GM20431 (cell line): ENCODE measurements at regions not wholly inside any gene's neighbourhood (a gene's known extent, or its start where the extent isn't known, plus 50 kb on each side); places are given as distances from the start of the nearest gene placed in this dataset.
"Not testable (repeated sequence)": the region's sequence is repeated elsewhere in the genome, so short reads cannot be mapped to it uniquely, and the experiment has no call there.

Experiments
- in situ Hi-C: fragments of 300-500 bp; cut with MseI, MboI; formaldehyde crosslinking; loops from one replicate; pipeline ENCODE4 v1.15.0; 2020; ENCODE audit warnings: low sequenced_read_pairs; ENCODE audit not compliant: unreplicated experiment

DNA sequence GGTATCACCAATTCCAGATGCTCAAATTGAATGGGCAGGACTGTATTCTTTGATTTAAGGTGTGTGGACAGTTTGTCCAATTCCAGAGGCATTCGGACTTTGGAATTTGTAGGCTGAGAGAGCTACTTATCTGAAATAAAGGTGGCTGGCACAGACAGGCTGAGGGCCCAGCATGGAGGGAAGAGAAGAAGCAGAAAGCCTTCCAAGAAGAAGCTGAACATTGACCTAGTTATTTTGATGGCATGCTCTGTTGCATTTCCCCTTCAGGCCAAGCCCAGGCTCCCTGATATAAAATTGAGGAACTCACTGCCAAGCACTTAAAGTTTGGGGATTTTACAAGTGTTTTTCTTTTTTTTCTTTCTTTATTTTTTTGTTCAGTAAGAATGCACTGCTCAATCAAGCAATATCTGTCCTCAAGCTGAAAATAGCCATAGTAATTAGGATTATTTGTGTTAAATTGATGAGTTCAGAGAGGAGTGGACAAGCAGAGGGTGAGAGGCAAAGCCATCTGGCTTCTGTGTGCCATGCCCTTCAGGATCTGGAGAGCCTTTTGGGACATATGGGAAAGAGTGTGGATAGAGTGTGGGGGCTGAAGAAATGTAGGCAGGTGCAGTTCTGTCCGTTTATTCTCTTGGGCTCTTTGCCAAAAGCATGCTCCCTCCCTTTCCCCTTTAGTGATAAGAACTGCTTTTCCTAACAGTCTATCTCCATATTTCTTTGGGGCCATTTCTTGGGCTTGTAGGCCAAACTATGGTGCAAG lies 148.9 kb downstream of the OXSM start:
- in situ Hi-C loops, result no loop called here

GRCh38 chr3:25940935-25941334 lies 151.0 kb downstream of the OXSM start:
- in situ Hi-C loops, result no loop called here

DNA sequence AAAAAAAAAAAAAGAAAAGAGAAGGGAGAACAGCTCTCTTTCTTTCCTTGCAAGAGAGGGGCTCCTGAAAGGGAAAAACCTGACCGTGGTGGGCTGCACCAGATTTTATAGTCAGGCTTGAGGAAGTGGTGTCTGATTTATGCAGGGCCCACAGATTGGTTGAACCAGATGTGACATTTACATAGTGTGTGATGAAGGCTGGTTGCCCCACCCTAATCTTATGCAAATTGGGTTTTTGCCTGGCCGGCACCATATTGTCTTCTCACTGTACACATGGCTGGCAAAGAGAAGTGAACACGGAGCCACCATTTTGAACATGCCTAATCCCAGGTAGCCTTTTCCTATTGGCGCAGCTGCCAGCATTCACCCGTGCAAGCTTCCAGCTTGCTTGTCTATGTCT lies 154.4 kb downstream of the OXSM start:
- in situ Hi-C loops, result no loop called here

DNA sequence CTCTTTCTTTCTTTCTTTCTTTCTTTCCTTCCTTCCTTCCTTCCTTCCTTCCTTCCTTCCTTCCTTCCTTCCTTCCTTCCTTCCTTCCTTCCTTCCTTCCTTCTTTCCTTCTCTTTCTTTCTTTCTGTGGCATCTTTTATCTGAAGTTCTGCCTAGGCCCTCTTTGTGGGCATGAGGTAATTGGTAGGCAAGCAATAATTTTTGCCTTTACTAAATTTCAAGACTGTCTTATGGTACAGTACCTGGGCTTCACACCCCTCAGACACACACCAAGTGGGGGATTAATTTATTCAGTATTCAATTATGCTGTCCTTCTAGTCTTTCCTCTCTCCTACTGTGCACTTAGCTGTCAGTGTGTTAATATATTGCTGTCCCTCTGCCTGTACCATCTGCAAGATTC lies 155.5 kb downstream of the OXSM start:
- in situ Hi-C loops, result no loop called here

DNA sequence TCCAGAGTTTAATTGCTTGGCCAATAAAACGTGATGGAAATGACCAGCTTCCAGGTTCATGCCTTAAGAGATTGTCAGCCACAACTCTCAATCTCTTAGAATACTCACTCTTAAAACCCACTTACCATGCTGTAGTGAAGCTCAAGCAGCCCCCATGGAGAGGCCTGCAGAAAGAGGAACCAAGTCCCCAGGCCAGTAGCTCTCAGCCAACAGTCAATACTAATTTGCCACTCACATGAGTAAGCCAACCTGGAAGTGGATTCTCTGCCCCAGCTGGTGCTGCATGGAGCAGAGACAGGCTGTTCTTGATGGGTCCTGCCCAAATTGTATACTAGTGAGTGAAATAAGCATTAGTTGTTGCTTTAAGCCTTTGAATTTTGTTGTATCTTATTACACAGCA lies 155.9 kb downstream of the OXSM start:
- in situ Hi-C loops, result no loop called here

DNA sequence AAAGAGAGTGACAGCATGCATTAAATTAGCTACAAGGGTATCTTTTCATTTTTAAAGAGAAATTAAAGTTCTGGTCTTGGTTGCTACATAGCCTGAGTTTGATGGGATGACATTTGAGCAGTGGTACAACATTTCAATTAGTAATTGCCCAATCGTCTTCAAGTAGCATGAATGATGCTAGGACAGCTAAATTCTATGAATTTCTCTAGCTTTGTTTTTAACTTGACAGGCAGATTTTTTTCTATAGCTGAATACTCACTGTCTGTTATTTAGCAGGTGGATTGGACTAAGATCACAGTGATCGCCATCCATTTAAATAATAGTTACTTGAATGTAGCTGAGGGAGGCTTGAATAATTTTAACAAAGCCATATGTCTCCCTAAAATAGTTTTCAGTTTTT lies 162.2 kb downstream of the OXSM start:
- in situ Hi-C loops, result no loop called here

DNA sequence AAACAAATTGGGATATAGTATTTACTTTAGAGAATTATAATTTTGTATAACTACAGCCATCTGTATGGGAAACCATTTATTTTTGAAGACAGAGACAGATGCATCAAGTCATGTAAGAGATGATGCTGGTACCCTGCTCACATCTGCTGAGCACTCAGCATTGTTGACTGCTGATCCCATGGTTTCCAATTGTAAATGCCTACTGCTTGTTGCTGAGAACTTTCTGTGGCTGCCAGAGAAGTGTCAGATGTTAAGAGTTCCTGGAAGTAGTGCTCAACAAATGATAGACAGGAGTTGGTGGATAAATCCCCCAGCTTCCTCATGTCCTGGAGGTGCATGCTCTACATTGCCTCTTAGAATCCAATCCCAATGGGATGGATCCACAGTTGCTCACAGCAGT lies 167.1 kb downstream of the OXSM start:
- in situ Hi-C loops, result no loop called here

DNA sequence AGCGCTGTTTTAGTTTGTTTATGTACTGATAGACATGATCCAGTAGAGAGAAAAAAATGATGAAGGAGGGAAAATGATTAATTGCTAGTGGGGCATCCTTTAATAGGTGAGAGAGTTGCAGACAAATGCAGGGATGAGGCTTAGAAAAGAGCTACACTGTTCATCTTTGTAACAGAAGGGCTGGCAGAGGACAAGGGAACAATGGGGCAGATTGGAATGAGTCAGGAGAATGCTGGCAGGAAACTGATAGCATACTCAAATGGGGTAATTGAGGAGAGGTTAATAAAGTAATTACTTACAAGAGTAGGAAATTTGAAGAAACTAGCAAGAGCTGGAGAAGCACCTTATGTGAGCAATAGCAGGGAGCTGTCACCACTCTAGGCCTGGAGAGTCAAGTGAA lies 170.9 kb downstream of the OXSM start:
- in situ Hi-C loops, result no loop called here

DNA sequence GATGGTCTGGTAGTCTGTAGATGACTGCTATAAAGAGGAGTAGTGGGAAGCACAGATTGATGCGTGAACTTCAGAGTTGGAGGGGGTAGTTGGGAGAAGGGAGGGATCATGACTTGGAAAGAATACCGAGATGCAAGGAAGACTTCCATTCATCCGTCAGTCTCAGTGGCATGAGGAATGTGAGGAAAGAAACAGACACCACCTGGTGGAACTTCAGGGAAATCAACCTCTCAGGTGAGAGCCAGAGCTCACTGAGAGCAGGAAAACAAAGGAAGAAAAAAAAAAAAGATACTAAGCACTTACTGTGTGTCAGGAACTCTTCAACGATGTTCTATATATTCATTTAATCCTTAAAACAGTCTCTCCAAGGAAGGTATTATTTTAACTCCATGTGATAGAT lies 172.4 kb downstream of the OXSM start:
- in situ Hi-C loops, result no loop called here

GRCh38 chr3:25964141-25964540 lies 174.3 kb downstream of the OXSM start:
- in situ Hi-C loops, result no loop called here

DNA sequence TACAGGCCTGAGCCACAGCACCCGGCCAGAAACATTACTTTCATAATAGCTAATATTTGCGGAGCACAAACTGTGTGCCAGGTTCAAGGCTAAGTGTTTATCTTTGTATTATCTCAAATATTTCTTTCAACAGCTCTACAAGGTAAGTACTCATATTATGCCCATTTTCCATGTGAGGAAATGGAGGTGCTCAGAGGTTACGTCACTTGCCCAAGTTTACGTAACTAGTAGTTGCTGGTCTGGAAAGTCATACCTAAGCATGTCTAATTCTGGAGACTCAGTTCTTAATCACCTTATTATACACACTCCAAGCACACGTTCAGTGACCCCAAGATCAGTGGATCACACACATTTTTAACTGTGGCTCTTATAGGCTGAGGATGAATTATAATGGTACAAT lies 177.5 kb downstream of the OXSM start:
- in situ Hi-C loops, result no loop called here

DNA sequence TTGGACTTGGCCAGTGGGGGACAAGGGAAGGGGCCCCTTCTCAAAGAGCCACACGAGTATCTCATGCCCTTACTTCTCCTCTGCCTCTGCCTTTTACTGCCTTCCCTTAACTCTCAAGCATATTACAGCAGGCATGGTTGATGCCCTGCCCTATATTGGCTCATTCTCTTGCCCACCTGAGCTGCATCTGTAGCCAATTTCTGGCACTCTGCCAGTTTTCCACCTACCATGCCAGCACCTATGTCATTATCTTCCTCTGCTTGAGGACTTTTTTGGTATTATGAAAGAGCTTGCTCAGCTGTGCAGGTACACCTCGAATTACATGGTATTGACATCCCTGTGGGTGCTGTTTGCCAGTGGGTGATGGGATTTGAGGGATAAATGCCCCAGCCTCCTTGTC lies 181.8 kb downstream of the OXSM start:
- in situ Hi-C loops, result no loop called here

DNA sequence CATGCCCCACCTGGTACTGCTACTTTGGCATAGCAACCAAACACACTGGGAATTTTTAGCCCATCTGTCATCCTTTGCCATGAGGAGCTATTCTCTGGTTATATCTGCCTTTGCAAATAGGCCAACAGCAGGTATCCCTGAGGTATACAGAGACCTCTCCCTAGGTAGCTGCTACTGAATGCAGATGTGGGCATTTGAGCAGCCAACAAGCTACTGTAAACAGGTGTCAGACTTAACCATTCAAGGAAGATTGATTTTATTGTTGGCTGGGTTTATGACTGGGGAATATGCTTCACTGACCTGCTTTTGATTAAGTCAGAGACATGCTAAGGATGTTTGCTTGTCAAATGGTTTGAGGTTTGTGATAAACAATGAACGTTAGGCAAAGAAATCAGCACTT lies 183.2 kb downstream of the OXSM start:
- in situ Hi-C loops, result no loop called here

- in situ Hi-C loops, result no loop called here
These were observed 192.9 kb downstream of the OXSM start for GRCh38 chr3:25982756-25983155.

DNA sequence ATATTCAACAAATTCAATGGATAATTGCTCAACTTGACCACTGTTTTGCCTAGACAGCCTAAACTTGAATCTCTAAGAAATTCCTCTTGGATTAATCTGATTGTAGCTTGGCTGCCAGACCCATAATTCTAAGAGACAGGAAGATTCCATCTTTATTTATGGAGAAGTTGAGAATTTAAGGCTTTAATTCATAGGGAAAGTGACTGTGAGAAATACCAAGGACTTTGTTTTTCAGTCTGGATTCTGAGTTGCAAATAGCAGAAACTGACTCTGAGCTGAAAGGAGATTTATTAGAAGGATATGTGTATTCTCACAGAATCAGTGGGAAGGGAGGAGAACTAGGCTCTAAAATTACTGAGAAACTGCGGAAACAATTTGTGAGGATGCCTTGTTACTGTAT lies 195.7 kb downstream of the OXSM start:
- in situ Hi-C loops, result no loop called here

DNA sequence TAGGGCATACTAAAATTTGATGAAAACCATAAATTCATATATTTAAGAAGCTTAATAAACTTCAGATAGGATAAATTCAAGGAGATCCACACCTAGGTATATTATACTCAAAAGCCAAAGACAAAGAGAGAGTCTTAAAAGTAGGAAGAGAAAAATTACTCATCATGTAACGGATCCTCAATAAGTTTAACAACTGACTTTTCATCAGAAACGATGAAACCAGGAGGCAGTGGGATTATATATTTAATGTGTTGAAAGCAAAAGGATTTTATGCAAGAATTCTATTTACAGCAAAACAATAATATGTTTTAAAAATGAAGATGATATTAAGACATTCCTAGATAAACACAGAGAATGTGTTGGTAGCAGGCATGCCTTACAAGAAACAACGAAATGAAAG lies 202.7 kb downstream of the OXSM start:
- in situ Hi-C loops, result no loop called here

- in situ Hi-C loops, result no loop called here
These were observed 214.3 kb downstream of the OXSM start for GRCh38 chr3:26004172-26004571.

DNA sequence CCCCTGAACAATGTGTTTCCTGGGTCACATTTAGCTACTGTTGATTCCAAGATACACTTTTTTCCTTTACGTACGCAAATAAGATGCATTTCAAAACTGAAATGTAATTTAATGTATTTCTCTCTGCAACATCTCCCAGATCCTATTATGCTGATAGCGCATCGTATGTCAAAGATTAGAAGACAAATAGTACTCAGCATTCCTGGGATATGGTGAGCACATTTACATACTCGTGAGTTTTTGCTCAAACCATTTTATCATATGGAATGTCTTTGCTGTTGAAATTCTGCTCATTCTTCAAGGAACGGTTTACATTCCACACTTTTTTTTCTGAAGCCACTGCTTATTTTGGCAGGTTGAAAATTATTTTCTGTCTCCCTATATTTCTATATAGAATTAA lies 221.4 kb downstream of the OXSM start:
- in situ Hi-C loops, result no loop called here

DNA sequence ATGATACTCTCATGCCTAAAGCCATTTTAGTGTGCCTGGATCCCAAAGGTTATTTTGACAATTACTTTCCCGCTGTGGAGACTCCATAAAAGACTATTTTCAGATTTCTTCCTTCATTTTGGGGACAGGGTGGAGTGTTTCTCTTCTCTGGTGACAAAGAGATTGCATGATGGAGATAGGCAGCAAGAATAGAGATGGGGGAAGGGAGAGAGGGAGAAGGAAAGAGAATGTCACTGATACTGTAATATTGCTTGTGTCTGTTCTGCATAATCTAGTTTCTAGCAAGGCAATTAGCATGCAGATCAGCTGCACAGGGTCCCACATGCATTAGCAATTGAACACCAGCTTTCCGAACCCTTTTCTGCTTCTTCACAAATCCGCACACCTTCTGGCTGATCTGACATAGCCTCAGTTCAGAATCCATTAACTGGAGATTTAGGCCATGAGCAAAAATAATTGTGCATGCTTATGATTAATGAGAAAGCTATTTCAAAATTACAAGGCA lies 222.4 kb downstream of the OXSM start:
- in situ Hi-C loops, result no loop called here

- in situ Hi-C loops, result no loop called here
These were observed 225.9 kb downstream of the OXSM start for GRCh38 chr3:26015752-26016151.

DNA sequence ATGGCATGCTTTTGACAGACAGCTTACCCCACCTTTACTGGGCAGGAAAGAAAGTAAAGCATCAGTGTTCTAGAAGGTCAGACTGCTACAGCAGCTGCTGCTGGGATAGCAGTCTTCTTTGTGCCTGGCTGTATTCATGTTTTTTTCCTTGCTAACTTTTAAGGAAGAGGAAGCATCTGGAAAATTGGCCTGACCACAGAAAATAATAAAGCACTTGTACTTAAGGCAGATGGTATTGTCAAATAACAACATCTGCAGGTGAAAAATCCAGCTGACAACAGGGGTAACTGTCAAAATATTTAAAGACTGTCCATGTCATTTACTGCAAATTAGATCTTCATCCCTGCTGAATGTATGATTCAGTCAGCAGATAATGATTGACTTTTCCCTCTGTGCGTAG lies 229.0 kb downstream of the OXSM start:
- in situ Hi-C loops, result no loop called here

DNA sequence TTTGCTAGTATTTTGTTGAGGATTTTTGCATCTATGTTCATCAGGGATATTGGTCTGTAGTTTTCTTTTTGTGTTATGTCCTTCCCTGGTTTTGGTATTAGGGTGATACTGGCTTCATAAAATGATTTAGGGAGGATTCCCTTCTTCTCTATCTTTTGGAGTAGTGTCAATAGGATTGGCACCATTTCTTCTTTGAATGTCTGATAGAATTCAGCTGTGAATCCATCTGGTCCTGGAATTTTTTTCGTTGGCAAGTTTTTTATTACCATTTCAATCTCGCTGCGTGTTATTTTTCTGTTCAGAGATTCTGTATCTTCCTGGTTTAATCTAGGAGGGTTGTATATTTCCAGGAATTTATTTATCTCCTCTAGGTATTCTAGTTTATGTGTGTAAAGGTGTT lies 234.3 kb downstream of the OXSM start:
- in situ Hi-C loops, result not testable (repeated sequence)
